Activated CD4-positive, alpha-beta T cell treated with anti-CD3 and anti-CD28 coated beads, Interleukin-2, amount 10 ng/mL, durations not matched to agents 24 days and 14 days (primary cell): ENCODE measurements at regions not wholly inside any gene's neighbourhood (a gene's known extent, or its start where the extent isn't known, plus 50 kb on each side); places are given as distances from the start of the nearest gene placed in this dataset.

Source experiments
- DNase-seq: peaks from one replicate; pipeline ENCODE4 v3.0.0; 2022
- H3K27ac Mint-ChIP-seq: one replicate; pipeline ENCODE4 v1.8.0; 2022; ENCODE audit warnings: mild to moderate bottlenecking, mixed read lengths
- H3K27me3 Mint-ChIP-seq: one replicate; pipeline ENCODE4 v1.8.0; 2022; ENCODE audit warnings: mixed read lengths
- H3K36me3 Mint-ChIP-seq: one replicate; pipeline ENCODE4 v1.8.0; 2022; ENCODE audit warnings: low read depth, mild to moderate bottlenecking, mixed read lengths
- H3K4me1 Mint-ChIP-seq: one replicate; pipeline ENCODE4 v1.8.0; 2021; ENCODE audit warnings: mixed read lengths
- H3K4me3 Mint-ChIP-seq: one replicate; pipeline ENCODE4 v1.8.0; 2022; ENCODE audit warnings: mild to moderate bottlenecking, moderate library complexity, mixed read lengths
- H3K9me3 Mint-ChIP-seq: one replicate; pipeline ENCODE4 v1.8.0; 2021; ENCODE audit warnings: mixed read lengths
- intact Hi-C: fragments of 100-400 bp; cut with micrococcal nuclease; formaldehyde crosslinking; loops from one replicate; pipeline ENCODE4 v1.15.1; 2023

DNA sequence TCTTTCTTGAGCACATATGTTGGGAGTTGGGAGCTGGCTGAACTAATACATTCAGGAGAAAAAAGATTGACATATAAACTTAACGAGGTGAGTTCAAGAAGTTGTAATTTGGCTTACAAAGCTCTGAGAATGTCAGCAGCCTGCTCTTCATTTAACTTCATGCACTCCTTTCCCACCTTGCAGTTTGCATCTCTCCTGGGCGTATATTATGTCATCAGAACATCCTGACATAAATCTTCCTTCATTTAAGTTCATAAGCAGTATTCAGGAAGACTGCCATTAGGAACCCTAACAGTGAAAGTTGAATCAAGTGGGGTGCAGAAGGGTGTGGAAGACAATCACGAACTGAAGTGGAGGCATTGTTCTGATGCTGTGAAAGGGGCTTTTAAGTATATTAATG is 288.1 kb downstream of the ARPP21 start:
- intact Hi-C loops = no loop called here
- H3K4me1 Mint-ChIP-seq = no peaks in the 10 kb centered on the region
- no peak for DNase-seq
- no peaks in the 10 kb centered on the region for H3K9me3 Mint-ChIP-seq
- H3K27me3 Mint-ChIP-seq = no peaks in the 10 kb centered on the region
- H3K36me3 Mint-ChIP-seq = no peaks in the 10 kb centered on the region
- no peak overlapping the region for H3K4me3 Mint-ChIP-seq
- no peak overlapping the region for H3K27ac Mint-ChIP-seq

GRCh38 chr3:35929158-35929557 is 289.8 kb downstream of the ARPP21 start:
- Mint-ChIP-seq H3K36me3 (no peaks in the 10 kb centered on the region), H3K27me3 (no peaks in the 10 kb centered on the region), H3K9me3 (no peaks in the 10 kb centered on the region), H3K27ac (no peak overlapping the region), H3K4me1 (no peaks in the 10 kb centered on the region), H3K4me3 (no peak overlapping the region)
- intact Hi-C loops = no loop called here
- DNase-seq = no peak

- no peak overlapping the region for H3K27ac Mint-ChIP-seq
- no peaks in the 10 kb centered on the region for H3K4me1 Mint-ChIP-seq
- H3K36me3 Mint-ChIP-seq = no peaks in the 10 kb centered on the region
- no peaks in the 10 kb centered on the region for H3K27me3 Mint-ChIP-seq
- no peaks in the 10 kb centered on the region for H3K9me3 Mint-ChIP-seq
- intact Hi-C loops = no loop called here
- no peak for DNase-seq
- H3K4me3 Mint-ChIP-seq = no peak overlapping the region
Measured at GRCh38 chr3:35931867-35932266, 292.5 kb downstream of the ARPP21 start.

DNA sequence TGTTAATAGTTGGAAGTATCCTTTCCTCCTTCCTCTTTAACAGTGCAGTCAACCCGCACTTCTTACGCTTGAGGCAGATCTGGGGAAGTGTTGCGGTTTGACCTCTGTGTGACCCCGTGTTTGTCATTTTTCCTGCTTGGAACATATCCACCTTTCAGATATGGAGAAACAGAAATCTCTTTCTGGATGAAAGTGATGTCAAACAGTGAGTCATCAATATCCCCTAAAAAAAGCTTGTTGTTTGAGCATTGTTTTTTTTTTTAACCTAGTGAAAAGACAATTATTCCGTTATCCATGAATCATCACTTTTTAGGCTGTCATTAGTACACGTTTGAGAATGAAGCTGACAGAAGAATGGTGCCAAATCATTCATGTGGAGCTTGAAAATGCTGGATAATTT is 293.7 kb downstream of the ARPP21 start:
- H3K4me1 Mint-ChIP-seq = no peaks in the 10 kb centered on the region
- intact Hi-C loops = no loop called here

GRCh38 chr3:35936571-35936970 is 297.2 kb downstream of the ARPP21 start:
- H3K27me3 Mint-ChIP-seq = no peaks in the 10 kb centered on the region
- no peaks in the 10 kb centered on the region for H3K9me3 Mint-ChIP-seq
- no peaks in the 10 kb centered on the region for H3K4me1 Mint-ChIP-seq
- H3K4me3 Mint-ChIP-seq = no peak overlapping the region
- H3K27ac Mint-ChIP-seq = no peak overlapping the region
- no peak for DNase-seq
- H3K36me3 Mint-ChIP-seq = no peaks in the 10 kb centered on the region
- intact Hi-C loops = no loop called here

More for the DNA sequence above, 293.7 kb downstream of the ARPP21 start:
- DNase-seq = no peak
- no peaks in the 10 kb centered on the region for H3K27me3 Mint-ChIP-seq
- H3K4me3 Mint-ChIP-seq = no peak overlapping the region
- H3K9me3 Mint-ChIP-seq = no peaks in the 10 kb centered on the region
- no peaks in the 10 kb centered on the region for H3K36me3 Mint-ChIP-seq
- H3K27ac Mint-ChIP-seq = no peak overlapping the region

DNA sequence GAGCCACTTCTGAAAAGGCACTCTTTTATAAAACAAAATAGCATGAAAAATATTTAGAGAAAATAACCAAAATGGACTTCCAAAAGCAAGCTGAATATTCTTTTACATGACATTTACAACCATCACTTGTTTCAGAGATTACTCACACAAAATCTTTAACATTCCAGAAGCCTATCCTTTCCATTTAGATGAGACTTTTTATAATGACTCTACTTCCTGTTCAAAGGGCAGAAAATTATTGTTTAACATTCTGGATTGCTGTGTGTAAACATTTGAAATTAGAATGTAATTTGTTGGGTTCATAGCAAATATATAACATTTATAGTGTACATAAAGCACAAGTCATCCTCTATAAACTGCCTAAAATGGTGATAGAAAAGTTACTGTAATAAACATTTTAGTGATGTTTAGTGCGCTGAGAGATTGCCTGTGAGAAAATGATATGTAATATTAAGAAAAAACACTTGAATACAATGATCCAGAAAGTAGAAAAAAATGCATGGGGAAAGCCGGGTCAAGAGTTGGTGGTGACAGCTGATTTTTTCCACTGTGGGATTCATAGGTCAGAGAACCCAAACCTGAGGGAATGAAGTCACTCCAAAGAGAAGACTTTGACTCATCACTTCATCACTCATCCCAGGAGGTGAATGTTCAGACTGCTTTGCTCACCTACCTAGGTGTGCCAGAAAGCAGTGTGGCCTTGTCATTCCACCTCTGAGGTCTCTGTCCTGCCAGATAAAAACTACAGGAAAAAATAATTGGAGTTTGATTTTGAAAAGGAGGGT is 305.8 kb downstream of the ARPP21 start:
- Mint-ChIP-seq H3K4me3 (no peak overlapping the region), H3K27me3 (no peaks in the 10 kb centered on the region), H3K36me3 (no peaks in the 10 kb centered on the region), H3K9me3 (no peaks in the 10 kb centered on the region), H3K27ac (no peak overlapping the region), H3K4me1 (no peaks in the 10 kb centered on the region)
- intact Hi-C loops = no loop called here
- no peak for DNase-seq

DNA sequence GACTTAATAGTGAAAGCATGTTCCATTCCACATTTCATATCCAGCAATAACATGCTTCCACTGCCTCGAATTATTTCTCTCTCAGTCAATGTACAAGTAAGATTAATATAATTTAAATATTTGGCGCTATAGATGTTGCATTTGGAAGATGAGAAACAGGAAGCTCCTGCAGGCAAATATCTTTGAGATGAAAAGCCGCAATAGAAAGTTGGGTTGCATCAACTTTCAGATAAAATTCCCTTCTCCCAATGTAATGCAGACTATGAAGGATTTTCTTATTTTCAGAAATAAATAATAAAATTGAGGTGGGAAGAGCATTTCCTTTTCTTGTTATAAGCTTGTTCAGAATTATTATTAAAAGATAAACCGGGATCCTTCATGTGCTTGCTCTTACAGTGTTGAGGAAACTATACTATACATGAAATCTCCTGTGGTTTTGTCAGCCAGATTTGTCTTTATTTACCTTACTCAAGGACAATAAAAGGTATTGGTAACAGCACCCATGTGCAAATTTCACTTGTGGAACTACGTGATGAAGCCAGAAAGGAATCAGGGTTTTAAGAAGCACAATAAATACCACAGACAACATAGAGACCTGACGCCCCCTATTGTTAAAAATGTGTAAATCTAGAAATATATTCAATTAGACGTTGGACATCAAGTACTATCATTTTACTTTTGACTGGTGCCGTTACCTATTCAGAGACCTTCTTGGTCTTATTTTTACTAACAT is 307.0 kb downstream of the ARPP21 start:
- no peaks in the 10 kb centered on the region for H3K9me3 Mint-ChIP-seq
- no peaks in the 10 kb centered on the region for H3K36me3 Mint-ChIP-seq
- intact Hi-C loops = no loop called here
- H3K27me3 Mint-ChIP-seq = no peaks in the 10 kb centered on the region
- H3K4me3 Mint-ChIP-seq = no peak overlapping the region
- no peaks in the 10 kb centered on the region for H3K4me1 Mint-ChIP-seq
- H3K27ac Mint-ChIP-seq = no peak overlapping the region
- DNase-seq = no peak

DNA sequence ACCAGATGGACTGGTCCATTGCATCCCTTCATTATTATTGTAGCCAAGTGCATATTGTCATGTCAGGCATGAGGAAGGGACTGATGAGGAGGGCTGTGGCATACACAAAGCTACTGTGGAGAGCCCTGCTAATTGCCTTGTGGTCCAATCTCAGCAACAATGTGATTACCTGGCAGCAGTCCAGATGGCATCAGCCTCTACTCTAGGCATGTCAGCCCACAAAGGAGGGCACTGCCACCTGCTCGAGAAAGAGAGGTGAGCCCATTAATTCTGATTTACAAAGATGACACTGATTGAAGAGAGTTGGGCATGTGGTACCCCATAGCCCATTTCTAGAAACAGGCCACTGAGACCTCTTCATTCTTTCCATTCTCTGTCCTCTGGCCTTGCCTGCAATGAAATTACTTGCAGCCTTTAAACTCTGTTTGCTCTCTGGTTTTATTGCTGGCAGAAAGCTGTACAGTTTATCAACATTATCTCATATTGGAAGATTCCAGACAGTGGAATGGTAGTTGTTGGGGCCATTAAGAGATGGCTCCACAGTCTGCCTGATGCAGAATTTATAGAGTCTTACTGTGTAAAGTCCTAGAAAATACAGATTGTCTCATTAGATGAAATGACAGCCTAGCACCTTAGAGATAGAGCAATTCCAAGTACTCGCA is 307.7 kb downstream of the ARPP21 start:
- intact Hi-C loops = no loop called here
- no peaks in the 10 kb centered on the region for H3K27me3 Mint-ChIP-seq
- no peak for DNase-seq
- no peaks in the 10 kb centered on the region for H3K4me1 Mint-ChIP-seq
- H3K27ac Mint-ChIP-seq = no peak overlapping the region
- no peak overlapping the region for H3K4me3 Mint-ChIP-seq
- H3K36me3 Mint-ChIP-seq = no peaks in the 10 kb centered on the region
- no peaks in the 10 kb centered on the region for H3K9me3 Mint-ChIP-seq

GRCh38 chr3:35950021-35950420 is 310.7 kb downstream of the ARPP21 start:
- no peaks in the 10 kb centered on the region for H3K9me3 Mint-ChIP-seq
- DNase-seq = no peak
- no peaks in the 10 kb centered on the region for H3K36me3 Mint-ChIP-seq
- H3K27ac Mint-ChIP-seq = no peak overlapping the region
- intact Hi-C loops = no loop called here
- H3K4me3 Mint-ChIP-seq = no peak overlapping the region
- H3K27me3 Mint-ChIP-seq = no peaks in the 10 kb centered on the region
- no peaks in the 10 kb centered on the region for H3K4me1 Mint-ChIP-seq

DNA sequence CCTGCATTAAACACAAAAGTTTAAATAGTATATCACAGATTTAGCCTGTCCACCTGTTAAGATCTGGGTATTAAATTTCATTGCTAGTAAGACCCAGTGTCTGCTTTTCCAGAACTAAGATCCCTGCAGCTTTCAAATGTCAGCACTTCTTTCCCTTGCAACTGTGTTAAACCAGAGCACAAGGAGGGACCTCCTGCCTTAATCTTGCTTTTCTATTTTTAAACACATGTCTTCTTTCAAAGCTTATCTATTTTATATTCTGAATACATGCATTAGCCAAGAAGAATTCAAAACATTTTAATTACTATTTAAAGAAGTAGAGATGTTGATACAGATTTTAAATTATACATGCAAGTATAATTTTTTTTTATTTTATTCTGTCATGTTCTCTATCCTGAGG is 315.1 kb downstream of the ARPP21 start:
- no peak overlapping the region for H3K4me3 Mint-ChIP-seq
- H3K27me3 Mint-ChIP-seq = no peaks in the 10 kb centered on the region
- DNase-seq = no peak
- no peaks in the 10 kb centered on the region for H3K36me3 Mint-ChIP-seq
- no peaks in the 10 kb centered on the region for H3K4me1 Mint-ChIP-seq
- H3K9me3 Mint-ChIP-seq = no peaks in the 10 kb centered on the region
- no peak overlapping the region for H3K27ac Mint-ChIP-seq
- intact Hi-C loops = no loop called here

- intact Hi-C loops = loop anchor here (5.0 to 10.0 kb wide), 2 partner anchors 739 to 996 kb away; no protein-coding TSS in a partner anchor
- Mint-ChIP-seq H3K36me3 (no peaks in the 10 kb centered on the region), H3K4me3 (no peak overlapping the region), H3K27me3 (no peaks in the 10 kb centered on the region), H3K27ac (no peak overlapping the region), H3K4me1 (peaks cover 1% of the 10 kb centered on the region), H3K9me3 (no peaks in the 10 kb centered on the region)
- no peak for DNase-seq
Measured at GRCh38 chr3:35965908-35966307, 326.6 kb downstream of the ARPP21 start.

DNA sequence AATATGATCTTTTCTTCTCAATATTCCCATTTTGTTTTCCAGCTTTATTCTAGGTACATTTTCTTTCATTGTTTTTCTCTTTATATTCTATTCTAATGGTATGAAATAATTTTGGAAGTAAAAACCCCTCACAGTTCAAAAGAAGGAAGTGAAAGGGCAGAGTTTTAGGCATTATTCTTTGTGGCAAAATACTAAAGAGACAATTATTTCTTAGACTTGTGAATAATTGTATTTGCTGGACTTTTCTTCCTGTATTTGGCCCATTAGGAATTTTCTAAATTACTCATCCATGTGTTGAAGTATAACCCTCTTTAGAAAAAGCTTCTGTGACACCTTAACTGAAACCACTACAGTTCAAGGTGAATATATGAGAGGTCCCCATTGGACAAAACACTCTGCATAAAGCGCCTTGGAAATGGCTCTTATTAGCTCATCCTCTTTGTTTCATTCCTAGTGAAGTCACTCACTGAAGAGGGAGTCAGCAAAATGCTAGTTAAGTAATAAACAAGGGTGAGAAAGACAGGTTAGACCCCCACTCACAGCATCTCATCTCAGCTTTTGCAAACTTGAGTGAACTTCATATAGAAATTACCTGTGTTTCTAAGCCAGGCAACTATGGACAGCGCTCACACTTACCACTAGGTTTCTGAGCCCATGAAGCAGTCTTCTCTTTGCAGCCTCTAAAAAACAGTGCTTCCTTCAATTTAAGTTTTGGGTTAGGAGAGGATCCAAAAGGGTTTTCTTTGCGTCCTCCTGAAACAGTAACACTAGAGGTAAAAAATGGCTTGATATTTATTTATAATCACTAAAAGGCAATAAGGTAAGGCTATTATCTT is 327.5 kb downstream of the ARPP21 start:
- no peaks in the 10 kb centered on the region for H3K9me3 Mint-ChIP-seq
- no peaks in the 10 kb centered on the region for H3K27me3 Mint-ChIP-seq
- intact Hi-C loops = loop anchor here (5.0 to 10.0 kb wide), 2 partner anchors 738 to 995 kb away; no protein-coding TSS in a partner anchor
- H3K36me3 Mint-ChIP-seq = no peaks in the 10 kb centered on the region
- no peak for DNase-seq
- H3K4me3 Mint-ChIP-seq = no peak overlapping the region
- peaks cover 1% of the 10 kb centered on the region for H3K4me1 Mint-ChIP-seq
- no peak overlapping the region for H3K27ac Mint-ChIP-seq

DNA sequence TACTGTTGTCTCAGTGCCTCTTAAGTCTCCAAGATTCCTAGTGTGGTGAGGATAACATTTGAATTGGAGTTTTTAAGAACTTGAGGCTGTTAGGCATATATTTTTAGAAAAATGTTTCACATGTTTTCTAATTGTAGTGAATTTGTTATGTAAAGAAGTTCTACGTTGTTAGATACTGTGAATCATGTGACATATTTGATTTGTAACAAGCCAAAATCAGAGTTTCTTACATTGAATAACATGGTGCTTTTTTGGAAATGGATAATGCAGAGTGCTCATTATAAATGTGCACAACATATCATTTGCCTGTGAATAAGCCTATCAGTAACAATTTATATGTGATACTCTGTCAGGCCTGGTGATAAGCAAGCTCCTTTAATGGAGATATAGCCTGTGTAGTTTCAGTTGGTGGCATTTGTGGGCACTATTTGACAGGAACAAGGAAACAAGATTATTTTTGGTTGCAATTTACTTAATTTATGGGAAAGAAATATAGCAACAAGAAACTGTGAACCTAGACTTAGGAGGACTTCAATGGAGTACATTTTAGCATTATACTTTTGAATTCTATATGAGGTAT is 328.8 kb downstream of the ARPP21 start:
- Mint-ChIP-seq H3K9me3 (no peaks in the 10 kb centered on the region), H3K4me3 (no peak overlapping the region), H3K27me3 (no peaks in the 10 kb centered on the region), H3K27ac (no peak overlapping the region), H3K4me1 (peaks cover 1% of the 10 kb centered on the region), H3K36me3 (no peaks in the 10 kb centered on the region)
- no peak for DNase-seq
- intact Hi-C loops = loop anchor here (5.0 to 10.0 kb wide), 2 partner anchors 737 to 994 kb away; no protein-coding TSS in a partner anchor
